HG03196 (cell line): ENCODE measurements at regions not wholly inside any gene's neighbourhood (a gene's known extent, or its start where the extent isn't known, plus 50 kb on each side); places are given as distances from the start of the nearest gene placed in this dataset.

ENCODE experiments used
- ATAC-seq: cut with Tn5 transposase; IDR thresholded peaks from one replicate; pipeline ENCODE4 v1.9.1; 2021; ENCODE audit not compliant: unreplicated experiment

DNA sequence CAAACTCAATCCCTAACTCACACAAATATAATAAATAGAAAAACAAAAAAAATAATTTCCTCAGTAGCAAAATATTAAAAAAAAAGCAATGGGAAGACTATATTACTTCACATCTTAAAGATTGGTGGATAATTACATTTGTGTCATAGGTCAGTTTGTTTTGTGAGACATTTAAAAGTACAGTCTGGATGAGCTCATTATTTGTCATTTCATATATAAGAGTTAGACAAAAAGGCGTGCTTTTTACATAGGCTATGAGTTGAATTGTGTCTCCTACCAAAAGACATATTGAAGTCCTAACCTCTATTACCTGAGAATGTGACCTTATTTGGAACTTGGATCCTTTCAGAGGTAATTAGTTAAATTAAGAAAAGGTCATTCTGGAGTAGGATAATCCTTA is 710.1 kb upstream of the CBLB start:
- no peak for ATAC-seq

DNA sequence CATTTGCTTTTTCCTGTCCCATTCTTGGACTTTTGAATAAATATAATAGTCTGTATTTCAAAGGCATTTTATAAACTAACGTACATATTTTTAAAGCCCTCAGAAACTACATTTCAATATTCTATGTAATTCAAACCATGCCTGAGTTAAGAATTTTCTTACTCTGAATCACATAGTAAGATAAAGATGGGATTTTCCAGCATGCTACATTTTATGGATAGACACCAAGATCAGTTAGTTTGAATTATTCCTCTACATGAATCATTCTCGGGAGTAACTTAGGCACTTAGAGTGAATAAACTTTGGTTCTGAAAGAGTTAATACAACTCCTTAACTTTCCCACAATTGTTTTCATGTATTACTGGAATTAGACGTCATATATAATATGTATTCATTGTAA is 713.3 kb upstream of the CBLB start:
- ATAC-seq, result no peak

DNA sequence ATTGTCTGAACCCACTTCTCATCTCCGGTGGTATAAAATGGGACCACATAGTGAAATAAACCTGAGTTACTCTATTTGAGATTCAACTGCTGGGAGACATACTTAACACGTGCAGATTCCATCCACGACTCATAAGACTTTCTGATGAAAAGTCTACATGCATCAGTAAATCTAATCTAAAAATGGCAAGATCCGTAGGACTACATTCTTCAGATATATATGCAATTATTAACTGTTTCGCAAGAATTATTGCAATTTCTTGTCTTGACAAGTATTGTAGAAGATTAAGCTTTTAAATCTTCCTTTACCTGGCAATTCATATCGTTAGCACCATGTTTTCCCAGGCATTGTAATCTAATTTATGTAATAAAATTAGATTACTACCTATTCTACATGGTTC is 718.7 kb upstream of the CBLB start:
- ATAC-seq, result no peak

- ATAC-seq, result no peak
Observed at GRCh38 chr3:106588739-106589138, 719.9 kb upstream of the CBLB start.

GRCh38 chr3:106589311-106589942 is 720.6 kb upstream of the CBLB start:
- ATAC-seq, result no peak

GRCh38 chr3:106590216-106590615 is 721.4 kb upstream of the CBLB start:
- ATAC-seq, result no peak

DNA sequence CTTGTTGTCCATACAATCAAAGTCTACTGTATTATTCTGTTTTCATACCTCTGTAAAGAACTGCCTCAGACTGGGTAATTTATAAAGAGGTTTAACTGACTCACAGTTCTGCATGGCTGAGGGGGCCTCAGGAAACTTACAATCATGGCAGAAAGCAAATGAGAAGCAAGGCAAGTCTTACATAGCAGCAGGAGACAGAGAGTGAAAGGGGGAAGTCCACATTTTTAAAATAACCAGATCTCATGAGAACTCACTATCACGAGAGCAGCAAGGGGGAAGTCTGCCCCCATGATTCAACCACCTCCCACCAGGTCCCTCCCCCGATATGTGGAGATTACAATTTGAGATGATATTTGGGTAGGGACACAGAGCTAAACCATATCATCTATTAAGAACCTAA is 724.6 kb upstream of the CBLB start:
- ATAC-seq, result no peak

GRCh38 chr3:106609666-106610301 is 741.0 kb upstream of the CBLB start:
- ATAC-seq, result no peak

DNA sequence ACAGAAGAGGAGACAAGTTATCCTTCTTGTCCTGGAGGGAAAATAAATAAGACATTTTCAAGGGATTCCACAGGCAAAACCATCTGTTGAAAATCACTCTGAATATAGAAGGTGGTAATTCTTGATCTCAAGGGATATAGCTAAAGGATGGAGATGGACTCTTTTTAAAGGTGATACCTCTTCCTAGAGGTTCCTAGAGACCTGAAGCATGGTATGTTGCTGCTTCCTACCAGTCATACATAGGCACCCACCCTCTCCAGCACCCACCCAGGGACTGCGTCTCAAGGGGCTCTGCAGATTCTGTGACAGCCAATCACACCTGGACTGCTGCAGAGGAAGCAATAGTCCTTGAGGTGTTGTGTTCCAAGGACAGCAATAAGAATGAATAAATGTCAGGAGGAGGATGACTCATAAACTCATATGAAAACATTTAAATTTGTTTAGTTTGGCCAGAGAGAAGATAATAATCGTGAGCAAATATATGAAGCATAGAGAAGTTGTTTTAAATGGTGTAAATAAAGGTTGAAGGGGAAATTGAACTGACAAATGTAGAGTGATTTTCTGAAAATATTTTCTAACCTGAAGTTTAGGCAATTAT is 741.6 kb upstream of the CBLB start:
- ATAC-seq, result no peak

DNA sequence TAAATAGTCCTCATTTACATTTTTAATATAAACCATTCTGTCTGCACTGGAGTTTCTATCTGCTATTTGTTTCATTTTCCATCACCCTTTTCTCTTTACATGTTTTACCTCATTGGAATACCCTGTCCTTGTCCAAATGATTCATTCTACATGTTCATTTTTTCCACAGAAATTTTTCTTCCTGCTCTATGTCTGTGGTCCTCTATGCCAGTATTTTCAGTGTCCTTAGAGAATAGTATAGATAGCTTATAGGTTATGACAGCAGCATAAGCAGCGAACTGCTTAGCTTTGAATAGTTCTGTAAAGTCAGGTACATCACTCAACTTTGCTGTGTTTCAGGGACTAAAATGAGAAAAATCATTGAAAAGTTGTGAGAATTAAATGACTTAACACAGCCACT is 742.3 kb upstream of the CBLB start:
- ATAC-seq, result no peak

- no peak for ATAC-seq
Observed at GRCh38 chr3:106611841-106612240, 743.0 kb upstream of the CBLB start.

DNA sequence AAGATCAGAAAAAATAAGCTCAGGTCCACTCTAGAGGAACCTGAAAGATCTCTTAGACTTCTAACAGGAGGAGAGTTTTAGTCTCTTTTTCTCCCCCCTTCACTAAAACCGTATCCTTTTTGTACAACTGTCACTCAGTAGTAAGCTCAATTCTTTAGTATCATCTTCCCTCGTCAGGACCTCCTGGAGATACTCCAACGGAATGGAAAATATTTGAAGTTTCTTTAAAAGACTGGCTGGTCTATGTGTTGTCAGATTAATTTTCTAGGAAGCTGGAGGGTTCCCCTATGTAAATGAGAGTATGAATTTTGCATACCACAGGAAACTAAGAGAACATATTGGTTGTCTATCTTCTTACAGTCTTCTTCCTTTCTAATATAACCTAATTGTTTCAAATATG is 747.7 kb upstream of the CBLB start:
- no peak for ATAC-seq

DNA sequence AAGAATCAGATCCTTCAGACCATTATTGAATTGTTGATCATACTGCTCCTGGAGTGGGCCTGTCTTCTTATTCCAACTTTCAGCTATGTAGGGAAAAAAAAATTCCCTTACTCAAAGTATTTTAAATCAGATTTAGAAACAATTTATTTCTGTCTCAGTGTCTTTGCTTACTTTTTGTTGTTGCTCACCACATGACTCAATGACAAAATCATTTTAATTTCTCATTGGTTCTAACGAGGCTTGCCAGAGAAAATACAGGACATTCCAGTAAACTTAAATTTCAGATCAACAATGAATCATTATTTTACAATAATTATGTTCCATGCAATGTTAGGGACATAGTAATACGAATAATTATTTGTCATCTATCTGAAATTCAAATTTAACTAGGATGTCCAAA is 748.5 kb upstream of the CBLB start:
- no peak for ATAC-seq

DNA sequence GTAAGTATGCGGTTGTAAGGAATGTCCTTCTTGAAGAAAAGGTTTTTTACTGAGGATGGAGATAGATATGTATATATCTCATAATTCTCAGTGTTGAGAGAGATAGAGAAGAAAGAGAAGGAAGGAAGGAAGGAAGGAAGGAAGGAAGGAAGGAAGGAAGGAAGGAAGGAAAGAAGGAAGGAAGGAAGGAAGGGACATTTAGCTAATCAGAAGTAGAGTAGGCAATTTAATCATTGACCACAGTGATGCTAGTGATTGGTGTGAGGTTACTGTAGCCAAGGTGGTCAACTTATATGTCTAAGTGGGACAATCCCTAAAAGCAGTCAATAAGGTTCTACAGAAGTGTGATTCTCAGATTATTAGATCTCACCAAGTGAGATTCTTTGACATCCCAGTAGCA is 751.8 kb upstream of the CBLB start:
- no peak for ATAC-seq

GRCh38 chr3:106624154-106624553 is 753.1 kb upstream of the CCDC54 start:
- ATAC-seq, result no peak

DNA sequence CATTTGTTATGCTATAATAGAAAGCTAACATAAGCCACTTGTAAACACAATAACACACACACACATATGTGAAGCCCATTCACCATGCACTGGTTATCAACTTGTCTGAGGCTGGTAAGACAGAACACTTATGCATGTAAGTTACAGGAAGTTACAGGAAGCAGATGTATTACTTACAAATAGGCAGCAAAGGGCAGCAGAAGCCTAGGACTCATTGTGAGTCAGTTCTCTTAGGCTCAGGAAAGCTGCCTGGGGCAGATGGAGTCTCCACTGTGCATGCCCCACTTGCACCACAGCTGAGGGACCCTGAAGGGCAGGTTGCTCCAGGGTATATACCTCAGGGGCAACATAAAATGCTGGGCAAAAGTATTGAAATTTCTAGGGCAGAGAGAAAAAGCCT is 748.8 kb upstream of the CCDC54 start:
- ATAC-seq, result no peak

GRCh38 chr3:106629215-106629832 is 747.9 kb upstream of the CCDC54 start:
- peak; percentile 87 for ATAC-seq

DNA sequence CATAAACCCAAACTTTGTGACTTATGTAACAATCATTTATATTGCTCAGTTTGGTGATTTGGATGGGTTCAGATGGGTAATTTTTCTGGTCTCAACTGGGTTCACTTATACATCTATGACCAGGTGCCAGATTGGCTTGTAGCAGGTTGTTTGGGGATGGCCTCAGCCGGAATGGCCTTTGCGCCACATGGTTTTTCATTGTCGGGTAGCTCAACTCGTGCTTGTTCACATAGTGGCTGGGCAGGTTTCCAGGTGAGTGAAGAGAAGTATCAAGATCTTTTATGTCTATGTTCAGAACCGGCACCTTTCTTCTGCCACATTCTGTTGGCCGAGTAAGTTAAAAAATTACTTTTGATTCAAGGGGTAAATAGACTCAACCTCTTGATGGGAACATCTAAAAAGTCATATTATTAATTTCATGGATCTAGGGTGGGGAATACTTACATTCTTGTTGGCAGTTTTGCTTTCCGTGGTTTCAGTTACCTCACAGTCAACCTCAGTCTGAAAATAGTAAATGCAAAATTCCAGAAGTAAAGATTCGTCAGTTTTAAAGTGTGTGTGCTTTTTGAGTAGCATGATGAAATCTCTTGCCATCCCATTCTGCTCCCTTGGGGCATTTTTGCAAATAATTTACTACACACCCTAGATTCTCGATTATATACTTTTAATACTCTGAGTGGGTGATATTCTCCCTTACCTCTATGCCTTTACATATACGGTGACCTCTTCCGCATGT is 745.7 kb upstream of the CCDC54 start:
- no peak for ATAC-seq

DNA sequence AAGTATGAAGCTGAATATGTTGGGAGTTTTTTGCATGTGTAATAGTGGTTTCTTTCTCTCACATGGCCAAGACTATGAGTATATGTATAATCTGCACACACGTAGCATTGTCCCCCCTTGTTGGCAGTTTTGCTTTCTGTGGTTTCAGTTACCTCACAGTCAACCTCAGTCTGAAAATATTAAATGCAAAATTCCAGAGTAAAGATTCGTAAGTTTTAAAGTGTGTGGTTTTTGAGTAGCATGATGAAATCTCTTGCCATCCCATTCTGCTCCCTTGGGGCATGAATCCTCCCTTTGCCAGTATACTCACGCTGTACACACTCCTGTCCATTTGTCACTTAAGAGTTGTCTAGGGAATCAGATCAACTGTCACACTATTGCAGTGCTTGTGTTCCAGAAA is 742.0 kb upstream of the CCDC54 start:
- ATAC-seq, result no peak

DNA sequence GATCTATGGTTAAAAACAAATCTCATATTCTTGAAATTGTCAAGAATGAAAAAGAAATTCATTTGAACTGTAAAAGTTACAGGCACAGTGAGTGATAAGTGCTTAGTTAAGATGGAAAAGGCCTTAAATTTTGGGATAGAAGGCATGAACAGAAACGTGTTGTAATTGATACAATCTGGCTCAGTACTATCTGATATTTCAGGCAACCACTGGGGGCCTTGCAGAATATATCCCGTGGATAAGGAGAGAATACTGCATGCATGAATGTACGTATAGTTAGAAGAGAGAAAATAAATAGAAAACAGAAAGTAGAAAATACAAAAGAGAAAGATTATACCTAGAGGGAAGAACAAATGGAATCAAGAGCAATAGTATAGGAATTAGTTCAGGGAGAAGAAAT is 741.4 kb upstream of the CCDC54 start:
- ATAC-seq, result no peak

- ATAC-seq, result no peak
Observed at GRCh38 chr3:106640353-106640752, 736.9 kb upstream of the CCDC54 start.

GRCh38 chr3:106642161-106642560 is 735.1 kb upstream of the CCDC54 start:
- no peak for ATAC-seq
